ENCODE measurements at regions not wholly inside any gene's neighbourhood (a gene's known extent, or its start where the extent isn't known, plus 50 kb on each side); places are given as distances from the start of the nearest gene placed in this dataset.

DNA sequence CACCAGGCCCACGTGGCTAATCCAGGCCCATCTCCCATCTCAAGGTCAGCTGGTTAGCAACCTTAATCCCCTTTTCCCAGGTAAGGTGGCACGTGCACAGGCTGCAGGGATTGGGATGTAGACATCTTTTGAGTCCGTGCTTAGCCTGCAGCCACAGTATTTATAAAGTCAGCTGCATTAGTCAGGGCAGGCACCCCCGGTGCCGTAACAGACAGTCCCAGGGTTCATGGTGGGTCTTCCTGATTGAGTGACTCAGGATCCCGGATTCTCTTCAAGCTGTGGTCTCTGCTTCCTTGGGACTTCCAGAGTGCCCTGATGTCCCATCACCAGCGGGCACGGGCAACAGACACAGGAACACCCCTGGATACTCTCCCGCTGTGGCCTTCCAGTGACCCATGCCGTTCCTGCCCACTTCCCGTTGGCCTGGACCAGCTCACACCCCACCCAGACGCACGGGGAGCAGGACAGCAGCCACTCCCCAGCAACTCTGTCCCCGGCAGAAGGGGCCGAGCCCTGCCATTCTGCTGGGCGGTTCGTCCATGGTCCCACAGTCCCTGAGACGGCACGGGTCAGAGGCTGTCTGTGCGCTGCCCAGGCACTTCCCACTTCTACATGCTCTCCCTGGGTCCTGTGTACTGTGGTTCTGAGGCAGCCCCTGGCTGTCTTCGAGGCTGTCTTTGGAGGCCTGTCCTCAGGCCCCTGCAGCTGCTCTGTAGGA is 248.6 kb upstream of the GSE1 start:
- DNase-seq = no peak

DNA sequence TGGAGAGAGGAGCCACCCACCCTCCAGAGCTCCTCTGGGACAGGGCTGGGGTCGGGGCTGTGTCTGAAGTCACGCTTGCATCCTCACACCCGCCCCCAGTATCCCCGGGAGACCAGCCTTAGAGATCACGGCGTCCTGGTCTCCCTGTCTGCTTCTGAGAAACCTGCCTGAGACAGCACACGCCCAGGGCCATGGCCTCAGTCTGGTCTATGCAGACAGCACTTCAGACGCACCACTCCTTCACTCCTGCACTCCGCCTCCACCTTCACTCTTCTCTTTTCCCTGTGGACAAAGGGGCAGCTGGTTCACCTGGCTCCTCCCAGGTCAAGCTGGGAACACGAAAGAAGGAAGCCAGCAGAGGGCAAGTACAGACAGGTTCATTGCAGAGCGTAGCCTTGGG is 248.0 kb upstream of the GSE1 start:
- DNase-seq = no peak

DNA sequence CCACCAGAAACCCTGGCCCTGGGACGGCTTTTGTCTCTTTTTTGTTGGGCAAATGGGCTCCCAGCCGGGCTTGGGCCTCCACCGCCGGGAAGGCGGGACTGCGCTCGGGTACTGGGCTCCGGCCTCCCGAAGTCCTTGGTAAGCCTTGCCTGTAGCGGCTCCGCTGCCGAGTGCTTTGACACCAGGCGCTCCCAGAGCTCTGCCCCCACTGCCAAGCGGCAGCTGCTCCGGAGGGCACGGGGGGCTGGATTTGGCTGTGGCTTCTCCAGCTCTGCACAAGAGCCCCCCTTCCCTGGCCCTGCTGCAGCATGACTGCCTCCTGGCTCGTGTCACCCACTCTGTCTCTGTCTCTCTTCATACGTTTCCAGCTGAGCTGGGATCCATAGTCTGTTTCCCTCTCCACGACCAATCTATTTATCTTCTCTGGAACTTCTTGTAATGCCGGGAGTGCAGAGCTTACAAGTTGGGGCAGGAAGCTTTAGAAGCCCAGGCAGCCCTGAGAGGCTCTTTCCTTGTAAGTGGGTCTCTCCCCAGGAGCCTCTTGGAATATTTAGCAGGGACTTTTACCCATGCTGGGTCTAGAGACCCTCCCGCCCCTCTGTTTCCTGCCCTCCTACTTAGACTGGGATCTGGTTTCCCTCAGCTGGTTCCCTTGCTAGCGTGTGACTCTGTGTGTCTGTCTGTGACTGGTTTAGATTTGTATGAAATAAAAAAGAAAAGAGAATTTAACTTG is 246.9 kb upstream of the GSE1 start:
- peak; percentile 44 for DNase-seq

DNA sequence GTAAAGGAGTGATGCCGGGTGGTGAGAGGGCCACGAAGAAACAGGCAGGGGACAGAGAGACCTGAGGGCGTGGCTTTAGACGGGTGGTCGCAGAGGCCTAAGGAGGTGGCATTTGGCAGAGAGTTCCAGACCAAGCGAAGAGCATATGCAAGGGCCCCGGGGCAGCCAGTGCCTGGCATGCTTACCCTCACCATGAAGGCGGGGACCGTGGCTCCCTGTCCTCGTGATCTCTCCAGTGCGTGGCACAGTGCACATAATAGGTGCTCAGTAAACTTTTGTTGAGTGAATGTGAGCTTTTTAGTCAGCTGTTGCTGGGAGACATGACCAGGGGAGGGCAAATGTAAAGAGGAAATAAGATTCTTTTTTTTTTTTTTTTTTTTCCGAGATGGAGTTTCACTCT is 245.6 kb upstream of the GSE1 start:
- no peak for DNase-seq

DNA sequence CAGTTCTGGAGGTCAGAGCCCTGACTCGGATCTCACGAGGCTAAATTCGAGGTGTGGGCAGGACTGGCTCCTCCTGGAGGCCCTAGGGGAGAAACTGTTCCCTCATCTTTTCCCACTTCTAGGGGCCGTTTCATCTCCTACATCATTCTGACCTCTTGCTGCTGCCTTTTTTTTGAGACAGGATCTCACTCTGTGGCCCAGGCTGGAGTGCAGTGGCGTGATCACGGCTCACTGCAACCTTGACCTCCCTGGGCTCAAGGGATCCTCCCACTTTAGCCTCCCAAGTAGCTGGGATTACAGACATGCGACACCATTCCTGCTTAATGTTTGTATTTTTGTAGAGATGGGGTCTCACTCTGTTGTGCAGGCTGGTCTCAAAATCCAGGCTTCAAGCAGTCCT is 244.1 kb upstream of the GSE1 start:
- DNase-seq = no peak

DNA sequence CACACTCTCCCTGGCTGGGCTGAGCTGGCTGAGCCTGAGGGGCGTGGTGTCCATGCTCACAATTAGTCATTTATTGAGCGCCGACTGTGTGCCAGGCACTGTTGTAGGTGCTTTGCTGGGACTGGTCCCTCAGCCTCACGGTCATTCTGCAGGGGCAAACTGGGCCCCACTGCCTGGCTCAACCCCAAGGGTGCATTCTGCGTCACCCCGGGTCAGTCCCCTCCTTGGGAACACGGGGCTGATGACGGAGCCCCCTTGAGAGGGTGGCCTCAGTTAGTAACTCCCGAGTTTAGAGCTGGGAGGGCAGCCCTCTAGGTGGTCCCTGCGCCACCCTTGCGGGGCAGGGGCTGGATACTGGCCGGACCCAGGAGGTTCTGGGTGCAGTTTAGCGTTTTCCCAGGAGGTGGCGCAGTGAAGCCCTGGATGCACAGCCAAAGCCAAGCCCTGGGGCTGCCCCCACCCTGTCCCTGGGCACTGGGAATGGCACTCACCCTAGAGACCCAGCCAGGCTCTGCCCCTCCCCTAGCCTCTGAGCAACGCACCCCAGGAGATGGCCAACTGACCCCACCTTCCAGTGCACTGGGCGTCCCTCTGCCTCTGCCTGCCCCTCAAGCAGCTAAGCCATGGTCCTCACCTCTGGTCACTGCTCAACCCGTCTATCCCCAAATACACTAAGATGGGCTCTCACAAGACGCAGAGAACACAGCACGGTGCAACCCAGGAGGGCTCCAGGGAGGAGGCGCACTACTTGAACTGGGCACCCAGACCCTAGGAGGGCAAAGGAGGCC is 243.2 kb upstream of the GSE1 start:
- DNase-seq = no peak

DNA sequence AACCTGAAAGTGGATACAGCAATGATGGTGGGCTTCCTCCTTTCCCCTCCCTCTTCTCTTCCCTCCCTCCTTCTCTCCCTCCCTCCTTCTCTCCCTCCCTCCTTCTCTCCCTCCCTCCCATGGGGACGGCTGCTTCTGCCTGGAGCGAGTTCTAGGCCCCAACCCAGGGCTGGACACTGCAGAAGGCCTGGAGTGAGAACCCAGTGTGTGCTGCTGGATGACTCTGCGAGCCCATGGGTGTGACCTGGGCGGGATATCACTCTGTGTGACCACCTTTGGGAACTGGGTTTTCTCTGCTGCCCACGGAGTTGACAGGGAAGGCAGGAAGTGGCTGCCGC is 242.6 kb upstream of the GSE1 start:
- DNase-seq = no peak

DNA sequence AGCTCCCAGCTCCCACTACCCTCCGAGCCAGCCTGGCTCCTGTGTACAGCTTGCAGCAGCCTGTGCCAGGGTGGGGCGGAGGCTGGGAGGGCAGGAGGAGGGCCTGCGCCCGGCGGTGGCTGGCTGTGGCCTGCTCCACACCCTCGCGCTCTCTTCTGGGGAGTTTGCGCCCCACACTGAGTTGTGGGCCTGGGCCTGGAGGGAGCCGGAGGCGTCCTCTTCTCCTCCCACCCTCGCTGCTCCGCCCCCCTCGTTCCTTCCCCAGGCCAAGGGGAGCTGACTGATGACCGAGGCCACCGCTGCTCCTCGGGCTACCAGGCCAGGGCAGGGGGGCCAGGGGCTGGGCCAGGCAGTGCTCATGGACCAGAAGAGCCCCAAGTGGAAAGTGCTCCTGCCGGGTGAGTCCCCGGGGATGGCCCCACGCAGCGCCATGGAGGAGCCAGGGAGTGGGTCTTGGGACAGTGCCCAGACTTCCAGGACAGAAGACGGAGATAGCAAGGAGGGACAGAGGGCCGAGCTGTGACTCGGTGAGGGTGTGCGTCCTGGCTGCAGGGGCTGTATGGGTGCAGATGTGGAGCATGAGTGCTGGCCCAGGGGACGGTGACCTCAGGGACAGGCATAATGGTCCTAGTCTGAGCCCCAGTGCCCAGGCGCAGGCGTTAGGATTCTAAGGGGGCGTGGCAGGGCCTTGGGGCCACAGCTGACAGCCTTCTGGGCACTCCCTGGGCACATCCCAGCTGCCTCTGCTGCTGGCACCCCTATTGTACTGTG is 242.1 kb upstream of the GSE1 start:
- DNase-seq = no peak

DNA sequence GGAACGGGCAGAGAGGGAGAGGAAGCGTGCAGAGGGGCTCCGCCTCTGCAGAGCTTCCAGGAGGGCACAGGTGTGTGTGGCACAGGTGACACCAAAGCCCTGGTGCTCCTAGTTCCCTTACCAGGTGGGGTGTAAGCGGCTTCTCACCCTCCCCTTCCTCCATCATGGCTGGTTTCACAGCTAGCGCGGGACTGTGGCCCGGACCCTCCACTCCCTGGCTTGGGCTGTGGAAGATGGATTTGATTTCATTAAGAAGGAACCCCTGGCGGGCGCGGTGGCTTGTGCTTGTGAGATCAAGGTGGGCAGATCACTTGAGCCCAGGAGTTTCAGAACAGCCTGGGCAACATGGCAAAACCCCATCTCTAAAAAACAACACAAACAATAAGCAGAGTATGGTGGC is 241.2 kb upstream of the GSE1 start:
- DNase-seq = no peak

DNA sequence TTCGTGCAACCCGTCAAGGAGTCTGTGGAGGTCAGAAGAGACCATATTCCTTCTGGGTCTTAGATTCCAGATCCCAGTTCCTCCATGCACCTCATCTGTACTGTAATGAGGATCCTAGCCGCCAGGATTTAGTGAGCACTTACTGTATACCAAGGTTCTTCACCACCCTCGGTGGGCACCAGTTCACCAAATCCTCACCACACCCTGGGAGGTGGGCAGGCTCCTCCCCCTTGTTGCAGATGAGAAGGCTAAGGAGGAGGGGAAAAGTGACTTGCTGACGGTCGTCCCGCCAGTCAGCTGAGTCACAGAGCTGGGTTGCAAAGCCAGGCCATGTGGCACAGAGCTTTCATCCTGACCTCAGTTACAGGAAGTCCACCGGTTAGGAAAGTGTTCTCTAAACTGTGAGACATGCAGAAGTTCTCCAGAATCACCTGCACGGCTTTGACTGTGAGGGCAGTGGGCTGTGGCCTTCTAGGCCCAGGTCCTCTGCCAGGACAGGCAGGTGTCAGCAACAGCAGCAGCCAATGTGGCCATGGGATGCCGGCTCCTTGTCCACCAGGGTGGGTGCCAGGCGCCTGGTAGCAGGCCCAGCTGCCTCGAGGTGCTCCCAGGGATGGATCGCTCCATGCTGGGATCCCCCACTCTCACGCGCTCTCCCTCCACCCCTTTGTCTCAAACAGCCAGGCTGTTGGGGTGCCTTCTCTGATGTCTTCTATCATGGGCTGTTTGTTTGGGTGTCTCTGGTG is 240.3 kb upstream of the GSE1 start:
- no peak for DNase-seq

DNA sequence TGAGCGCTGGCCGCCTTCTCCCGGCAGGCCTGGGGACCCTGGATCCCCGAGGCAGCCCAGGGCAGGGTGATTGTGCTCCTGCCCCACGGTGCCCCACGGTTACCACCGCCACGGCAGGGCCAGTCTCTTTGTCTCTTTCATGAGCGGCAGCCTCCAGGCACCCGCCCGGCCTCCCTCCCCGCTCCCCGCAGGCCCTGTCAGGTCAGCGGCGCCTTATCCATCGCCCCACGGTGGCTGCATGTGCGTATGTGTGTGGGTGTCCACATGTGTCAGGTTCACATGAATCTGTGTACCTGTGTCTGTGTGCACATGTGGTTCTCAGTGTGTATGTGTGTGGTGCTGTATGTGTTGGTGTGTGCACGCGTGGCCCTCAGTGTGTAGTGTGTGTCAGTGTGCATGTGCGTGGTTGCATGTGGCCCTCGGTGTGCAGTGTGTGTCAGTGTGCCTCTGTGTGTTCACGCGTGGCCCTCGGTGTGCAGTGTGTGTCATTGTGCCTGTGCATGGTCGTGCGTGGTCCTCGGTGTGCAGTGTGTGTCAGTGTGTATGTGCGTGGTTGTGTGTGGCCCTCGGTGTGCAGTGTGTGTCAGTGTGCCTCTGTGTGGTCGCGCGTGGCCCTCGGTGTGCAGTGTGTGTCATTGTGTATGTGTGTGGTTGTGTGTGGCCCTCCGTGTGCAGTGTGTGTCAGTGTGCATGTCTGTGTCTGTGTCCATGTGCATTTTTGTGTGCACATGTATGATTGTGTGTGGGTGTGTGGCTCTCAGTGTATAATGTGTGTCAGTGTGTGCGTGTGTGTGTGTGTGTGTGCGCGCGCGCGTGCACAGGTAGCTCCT is 239.2 kb upstream of the GSE1 start:
- no peak for DNase-seq

DNA sequence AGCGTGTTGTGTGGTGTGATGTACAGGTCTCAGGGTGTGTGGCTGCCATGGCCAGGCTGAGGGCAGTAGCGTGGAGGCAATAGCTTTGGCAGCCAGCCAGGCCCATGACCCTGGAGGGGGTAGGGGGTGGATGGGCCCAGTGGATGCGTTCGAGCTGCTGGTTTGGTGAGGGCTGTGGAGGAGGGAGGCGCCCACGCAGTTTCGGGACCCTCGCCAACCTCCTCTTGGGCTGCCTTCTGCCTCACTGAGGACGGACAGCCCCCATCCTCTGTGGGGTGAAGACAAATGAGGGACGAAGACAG is 238.6 kb upstream of the GSE1 start:
- no peak for DNase-seq

DNA sequence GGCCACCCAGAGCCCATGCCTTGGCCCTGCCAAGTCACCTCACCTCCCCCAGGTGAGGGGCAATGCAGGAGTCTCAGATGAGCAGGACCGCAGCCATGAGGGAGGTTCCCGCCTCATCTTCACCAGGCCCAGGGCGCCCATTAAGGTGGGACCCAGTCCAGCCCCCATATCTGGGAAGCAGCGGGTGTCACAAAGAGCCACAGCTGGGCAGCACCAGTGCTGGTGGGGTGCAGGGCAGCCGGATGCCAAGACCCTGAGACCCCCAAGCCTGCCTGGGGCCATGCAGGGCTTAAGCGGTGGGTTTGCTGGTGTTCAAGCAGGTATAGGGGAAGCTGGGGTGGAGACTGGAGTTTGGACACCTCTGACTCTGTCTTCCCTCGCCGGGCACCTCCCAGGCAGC is 237.8 kb upstream of the GSE1 start:
- no peak for DNase-seq

DNA sequence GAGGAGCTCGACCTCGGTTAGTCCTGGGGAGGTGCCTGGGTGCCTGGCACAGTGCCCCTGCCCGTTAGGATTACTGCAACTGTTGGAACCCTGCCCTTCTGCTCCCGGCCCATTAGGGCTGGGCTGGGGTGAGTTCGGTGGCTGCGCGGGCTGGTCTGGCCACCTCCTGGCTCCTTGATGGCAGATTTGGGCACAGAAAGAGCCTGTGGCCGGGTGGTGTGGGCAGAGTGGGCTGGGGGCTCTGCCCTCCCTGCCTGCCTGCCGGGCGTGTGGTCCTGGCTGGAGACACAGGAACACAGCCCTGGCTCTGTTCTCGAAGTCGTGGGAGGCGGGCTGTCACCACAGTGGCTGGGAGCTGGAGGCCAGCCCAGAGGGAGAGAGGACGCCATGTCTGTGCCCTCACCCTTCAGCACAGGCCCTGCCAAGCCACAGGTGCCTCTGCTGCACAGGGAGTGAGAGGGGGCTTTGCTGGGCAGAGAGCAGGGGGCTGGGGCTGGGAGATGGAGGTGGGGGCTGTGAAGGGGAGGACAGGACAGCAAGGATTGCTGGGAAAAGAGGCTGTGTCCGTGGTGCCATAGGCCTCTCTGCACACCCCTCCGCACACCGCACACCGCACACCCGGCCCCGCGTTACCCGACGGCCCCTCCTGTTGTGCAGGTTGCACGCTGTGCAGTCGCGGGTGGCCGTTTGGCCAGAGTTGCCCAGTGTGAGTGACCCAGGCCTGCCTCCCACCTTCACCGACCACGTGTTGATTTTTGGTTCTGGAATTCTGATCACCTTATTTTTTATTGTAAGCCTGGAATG is 236.6 kb upstream of the GSE1 start:
- no peak for DNase-seq

DNA sequence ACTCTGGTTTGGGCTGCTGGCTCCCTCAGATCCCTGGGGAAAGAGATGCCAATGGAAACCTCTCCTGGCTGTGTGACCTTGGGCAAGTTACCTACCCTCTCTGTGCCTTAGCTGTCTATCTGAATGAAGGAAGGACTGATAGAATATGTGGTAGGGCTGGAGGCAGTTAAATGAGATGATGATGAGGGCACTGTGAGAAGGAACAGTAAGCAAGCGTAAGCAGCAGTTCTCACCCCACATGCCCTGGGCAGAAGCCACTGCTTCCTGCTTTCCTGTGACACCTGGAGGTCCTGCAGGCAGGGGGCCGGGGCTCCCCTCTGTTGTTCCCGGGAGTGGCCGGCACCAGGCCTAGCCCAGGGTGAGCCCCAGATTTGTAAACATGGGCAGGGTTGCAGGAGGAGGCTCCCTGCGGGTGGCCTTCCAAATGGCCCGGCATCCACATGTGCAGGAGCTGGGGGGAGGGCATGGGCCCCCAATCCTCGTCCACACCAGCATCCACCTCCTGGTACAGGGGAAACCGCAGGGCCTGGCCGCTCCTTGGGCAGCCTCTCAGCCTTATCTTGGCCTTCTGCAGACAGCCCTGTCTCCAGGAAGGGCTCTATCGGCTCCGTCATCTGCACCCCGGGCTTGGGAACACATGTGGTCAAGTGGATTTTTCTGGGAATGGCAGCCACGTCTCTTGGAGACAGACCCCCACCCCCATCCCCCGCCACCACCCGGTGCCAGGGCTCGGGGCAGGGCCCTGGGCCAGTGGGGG is 235.6 kb upstream of the GSE1 start:
- DNase-seq = no peak

DNA sequence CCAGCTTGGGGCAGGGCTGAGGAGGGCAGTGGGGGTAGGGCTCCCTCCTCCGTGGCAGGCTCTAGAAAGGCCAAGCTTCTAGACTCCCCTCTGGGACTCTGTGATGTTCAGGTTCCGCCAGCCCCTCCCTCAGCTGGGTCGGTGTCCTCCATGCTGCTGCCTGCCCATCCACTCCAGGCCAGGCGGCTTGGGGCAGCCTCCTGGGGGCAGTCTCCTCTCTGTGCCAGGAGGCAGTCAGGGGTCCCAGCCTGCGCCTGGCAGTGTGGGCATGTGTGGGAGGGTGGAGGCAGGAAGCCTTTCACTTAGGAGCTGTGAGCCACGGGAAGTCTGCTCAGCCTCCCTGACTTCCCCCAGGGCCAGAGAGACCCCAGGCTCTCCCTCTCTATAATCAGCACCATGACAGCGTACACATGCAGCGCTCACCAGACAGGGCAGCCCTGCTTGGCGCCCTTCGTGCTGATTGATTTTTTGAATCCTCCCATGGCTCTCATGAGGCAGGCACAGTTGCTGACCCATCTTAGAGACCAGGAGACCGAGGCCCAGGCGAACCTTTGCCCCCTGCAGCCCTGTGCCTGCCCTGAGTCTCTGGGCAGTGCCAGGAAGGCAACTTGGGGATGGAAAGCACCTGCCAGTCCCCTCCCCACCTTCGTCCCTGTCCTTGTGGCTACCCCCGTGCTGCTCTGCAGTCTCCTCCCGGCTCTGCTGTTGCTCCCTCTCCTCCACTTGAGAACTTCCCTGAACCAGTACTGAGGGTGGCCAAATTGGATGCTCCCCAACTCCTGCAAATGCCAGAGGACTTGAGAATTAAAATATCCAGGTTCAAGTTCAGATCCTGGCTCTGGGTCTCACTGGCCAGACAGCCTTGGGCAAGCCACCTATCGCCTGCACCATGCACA is 234.7 kb upstream of the GSE1 start:
- no peak for DNase-seq

DNA sequence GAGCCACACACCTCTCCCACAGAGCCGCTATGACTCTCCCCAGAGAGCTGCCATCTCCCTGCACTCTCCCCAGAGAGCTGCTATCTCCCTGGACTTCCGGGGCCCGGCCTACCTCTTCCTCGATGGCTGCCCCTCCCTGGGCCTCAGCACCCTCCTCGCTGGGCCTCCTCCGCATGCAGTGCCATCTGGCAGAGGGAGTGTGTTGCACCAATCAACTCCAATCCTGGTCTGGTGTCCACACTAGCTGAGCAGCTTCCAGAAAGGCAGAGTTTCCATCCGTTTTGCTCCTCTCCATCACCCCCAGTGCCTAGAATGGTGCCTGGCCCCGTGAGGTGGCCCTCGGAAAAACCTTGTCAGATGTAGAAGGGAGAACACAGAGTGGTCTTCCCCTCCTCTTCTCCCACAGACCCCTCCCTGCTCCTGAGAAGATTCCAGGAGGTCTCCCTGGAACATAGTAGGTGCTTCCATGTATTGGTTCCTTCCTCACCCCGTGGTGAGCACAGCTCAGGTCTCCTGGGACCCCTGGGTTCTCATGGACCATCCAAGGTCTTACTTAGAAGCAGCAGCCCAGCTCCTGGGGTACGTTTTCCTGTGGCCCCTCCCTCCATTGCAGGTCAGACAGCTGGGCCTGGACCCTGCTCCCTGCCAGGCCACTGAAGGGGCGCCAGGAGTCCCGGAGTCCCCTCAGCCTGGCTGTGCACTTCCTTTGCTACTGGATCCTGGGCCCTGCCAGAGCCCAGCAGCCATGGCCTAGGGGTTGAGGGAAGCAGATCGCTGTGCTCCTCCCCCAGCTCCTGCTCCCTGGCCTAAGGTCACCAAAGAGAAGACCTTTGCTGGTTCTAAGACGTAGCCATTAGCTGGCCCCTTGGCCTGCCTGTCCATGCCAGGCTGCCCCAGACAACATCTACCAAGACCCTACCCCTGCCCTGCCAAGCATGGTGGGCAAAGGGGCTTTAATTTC is 233.8 kb upstream of the GSE1 start:
- no peak for DNase-seq

DNA sequence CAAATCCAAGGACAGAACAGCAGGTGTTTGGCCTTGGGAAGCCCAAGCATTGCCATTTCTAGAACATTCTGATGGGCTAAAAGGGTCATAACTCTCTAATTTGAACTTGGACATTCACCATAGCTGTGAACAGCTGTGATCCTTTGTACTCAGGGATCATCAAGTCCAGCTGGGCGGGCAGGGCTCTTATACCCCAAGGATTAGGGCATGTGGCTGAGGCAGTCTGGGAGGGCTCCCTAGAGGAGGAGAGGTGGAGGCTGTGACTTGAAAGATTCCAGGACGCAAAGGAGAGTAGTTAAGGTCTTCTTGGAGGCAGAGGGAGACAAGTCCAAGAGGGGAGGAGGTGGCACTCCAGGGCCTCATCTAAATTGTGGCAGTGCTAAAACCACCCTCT is 233.1 kb upstream of the GSE1 start:
- no peak for DNase-seq

All from hindlimb muscle (tissue), 1 donor.